K562 (cell line): ENCODE measurements at regions not wholly inside any gene's neighbourhood (a gene's known extent, or its start where the extent isn't known, plus 50 kb on each side); places are given as distances from the start of the nearest gene placed in this dataset.

Experiments
- ATAC-seq: fragments of 200-7000 bp; cut with Tn5 transposase; 3 replicates; pipeline ENCODE4 v1.9.1; 2020; ENCODE audit warnings: moderate library complexity
- BruUV-seq: library from RNA; stranded (reverse); fragments of 400-500 nt; replicated peaks from 2 replicates; lab custom pipeline; 2021; lab: Mats Ljungman, UMichigan
- CTCF ChIA-PET: fragments of 300-600 bp; formaldehyde crosslinking; extraction: SDS; loops from one replicate; lab custom pipeline; 2021; ENCODE audit warnings: low intra/inter-chr PET ratio; lab: Yijun Ruan, JAX
- POLR2A ChIA-PET: fragments of 300-600, 350-650 bp; sonication (Branson Sonifier 250); formaldehyde crosslinking; extraction: SDS; loops from one replicate; lab custom pipeline; 2021; ENCODE audit warnings: antibody characterized with exemption, inconsistent platforms; lab: Yijun Ruan, JAX
- DNase-seq, 4 experiments: peaks; one replicate each; pipeline versions ENCODE4 v3.0.0 to v3.0.0-alpha.2; 2011 to 2018; ENCODE audit warnings: low spot score in 3 of 4, mixed read lengths in 3 of 4; ENCODE audit errors: extremely low read depth in 1 of 4
- FAIRE-seq: peaks from 2 replicates; lab custom pipeline; 2011; peaks lifted over from hg19 to GRCh38; lab: Jason Lieb, UNC
- H2AFZ ChIP-seq: 2 replicates; pipeline ENCODE4 v1.6.0; 2011; ENCODE audit warnings: low read depth, low read length, control low read depth, inconsistent platforms
- H3K27ac ChIP-seq: fragments of 200-600 bp; 3 replicates; pipeline ENCODE4 v1.8.0; 2011; ENCODE audit warnings: low read depth, mild to moderate bottlenecking, control low read depth, inconsistent platforms, low read length, moderate library complexity, mixed read lengths; ENCODE audit errors: extremely low read depth
- H3K27me3 ChIP-seq, 2 experiments: fragments of 300-600 bp in 1 of 2; 2 replicates in 1 of 2; 3 replicates in 1 of 2; pipeline versions ENCODE4 v1.6.0 to v1.8.0; 2011; ENCODE audit warnings: inconsistent platforms in 2 of 2, low read length in 2 of 2, mild to moderate bottlenecking in 1 of 2, mixed read lengths in 1 of 2, moderate library complexity in 1 of 2; ENCODE audit not compliant: control insufficient read depth in 2 of 2, insufficient read depth in 2 of 2
- H3K36me3 ChIP-seq: fragments of 300-600 bp; 3 replicates; pipeline ENCODE4 v1.8.0; 2011; ENCODE audit warnings: mild to moderate bottlenecking, low read length, inconsistent platforms; ENCODE audit not compliant: control insufficient read depth, insufficient read depth
- H3K4me1 ChIP-seq, 2 experiments: fragments of 200-600 bp in 1 of 2; replicated peaks in 1 of 2; 2 replicates in 1 of 2; 3 replicates in 1 of 2; pipeline versions ENCODE4 v1.5.1 to v1.8.0; 2011; ENCODE audit warnings: inconsistent platforms in 2 of 2, low read length in 2 of 2, mild to moderate bottlenecking in 1 of 2, mixed read lengths in 1 of 2, moderate library complexity in 1 of 2; ENCODE audit not compliant: control insufficient read depth in 2 of 2, insufficient read depth in 2 of 2
- H3K4me2 ChIP-seq: 2 replicates; pipeline ENCODE4 v1.6.1; 2011; ENCODE audit warnings: low read length, control low read depth, inconsistent platforms, mixed read lengths; ENCODE audit not compliant: insufficient read depth
- H3K4me3 ChIP-seq: fragments of 200-600 bp; sonication (generic), shearing (Covaris generic); 2 replicates; pipeline ENCODE4 v1.5.1; 2016; ENCODE audit warnings: control low read depth, inconsistent platforms
- H3K79me2 ChIP-seq: fragments of 200-600 bp; 3 replicates; pipeline ENCODE4 v1.8.0; 2011; ENCODE audit warnings: low read length, inconsistent platforms; ENCODE audit not compliant: control insufficient read depth, insufficient read depth
- H3K9ac ChIP-seq, 2 experiments: 2 replicates each; pipeline versions ENCODE4 v1.6.0 to v1.6.1; 2011; ENCODE audit warnings: low read depth in 2 of 2, low read length in 2 of 2, control low read depth in 1 of 2, inconsistent platforms in 1 of 2, mild to moderate bottlenecking in 1 of 2, mixed read lengths in 1 of 2; ENCODE audit not compliant: insufficient read depth in 1 of 2
- H3K9me1 ChIP-seq: one replicate; pipeline ENCODE4 v1.6.0; 2011; ENCODE audit warnings: inconsistent platforms, mild to moderate bottlenecking, low read length, moderate library complexity; ENCODE audit not compliant: control insufficient read depth, insufficient read depth
- H3K9me3 ChIP-seq: replicated peaks from 2 replicates; pipeline ENCODE4 v1.5.1; 2011; ENCODE audit warnings: low read depth, low read length, inconsistent platforms; ENCODE audit not compliant: control insufficient read depth, insufficient read depth
- H4K20me1 ChIP-seq: replicated peaks from 2 replicates; pipeline ENCODE4 v1.6.1; 2011; ENCODE audit warnings: low read length, inconsistent platforms, mixed read lengths; ENCODE audit not compliant: control insufficient read depth, insufficient read depth
- BCLAF1 ChIP-seq, 2 experiments: fragments of 450-650 bp in 1 of 2; IDR thresholded peaks; 2 replicates each; pipeline ENCODE4 v1.6.1; 2011 to 2017; ENCODE audit warnings: low read depth in 2 of 2, antibody characterized with exemption in 1 of 2, borderline replicate concordance in 1 of 2, low read length in 1 of 2, mild to moderate bottlenecking in 1 of 2, mixed read lengths in 1 of 2; ENCODE audit not compliant: control insufficient read depth in 1 of 2
- HDAC2 ChIP-seq: fragments of 450-650 bp; IDR thresholded peaks from 2 replicates; pipeline ENCODE4 v1.6.1; 2016; ENCODE audit warnings: mild to moderate bottlenecking
- NCOA4 ChIP-seq: fragments of 450-650 bp; IDR thresholded peaks from 2 replicates; pipeline ENCODE4 v1.6.1; 2018; ENCODE audit warnings: mild to moderate bottlenecking; ENCODE audit not compliant: partially characterized antibody
- NFE2L1 ChIP-seq: fragments of 450-650 bp; IDR thresholded peaks from 2 replicates; pipeline ENCODE4 v1.6.1; 2016; ENCODE audit warnings: missing genetic modification characterization, low read depth, mild to moderate bottlenecking, missing compliant biosample characterization, moderate library complexity, borderline replicate concordance
- TAL1 ChIP-seq: fragments of 450-650 bp; IDR thresholded peaks from 2 replicates; pipeline ENCODE4 v1.6.1; 2016; ENCODE audit warnings: mild to moderate bottlenecking
- TCFL5 ChIP-seq: fragments of 250-450 bp; sonication (Bioruptor Pico); conservative IDR thresholded peaks from 2 replicates; pipeline ENCODE4 v1.6.1; 2021; ENCODE audit warnings: mild to moderate bottlenecking, moderate library complexity, matching md5 sums
- ZNF146 ChIP-seq: IDR thresholded peaks from one replicate; pipeline ENCODE4 v1.6.1; 2018; ENCODE audit warnings: missing compliant biosample characterization; ENCODE audit not compliant: unreplicated experiment
- ZNF75A ChIP-seq: fragments of 450-650 bp; formaldehyde crosslinking; IDR thresholded peaks from 2 replicates; pipeline ENCODE4 v1.4.0; 2020; ENCODE audit warnings: mild to moderate bottlenecking
- WGBS: fragments of 100-300 bp; shearing (Covaris generic); methylation state at CpG from one replicate; pipeline ENCODE4 v1.1.6; 2016; ENCODE audit warnings: low coverage, mixed read lengths; ENCODE audit not compliant: insufficient coverage; ENCODE audit errors: missing lambda C conversion rate; 5-methylcytosine and 5-hydroxymethylcytosine counted together
- in situ Hi-C: fragments of 300-500 bp; cut with MboI; formaldehyde crosslinking; loops from 4 replicates; pipeline ENCODE4 v1.15.0; 2018; ENCODE audit warnings: inconsistent platforms, mixed read lengths
- intact Hi-C: fragments of 100-400 bp; cut with micrococcal nuclease; formaldehyde crosslinking; loops from 2 replicates; pipeline ENCODE4 v1.14.2; 2022
- TF ChIP-seq, protein P1 (sequence below), 2 experiments: fragments of 450-650 bp; IDR thresholded peaks; 2 replicates each; pipeline ENCODE4 v1.6.1; 2016

GRCh38 chr5:74285675-74286280, 354.8 kb downstream of the ENC1 start:
- no peaks in the 10 kb centered on the region for H3K36me3 ChIP-seq
- TF ChIP-seq ZNF146 (CRISPR knock-in tag) (no peak), NCOA4 (no peak), BCLAF1 (IDR thresholded peaks at IDR 0.05; ENCODE audit: borderline replicate concordance in 1 of 2, control insufficient read depth in 1 of 2, low read depth in 2 of 2, low read length in 1 of 2) (no peak), HDAC2 (no peak), TAL1 (no peak), TCFL5 (no peak), NFE2L1 (no peak), ZNF75A (no peak)
- TF ChIP-seq, protein P1, sequence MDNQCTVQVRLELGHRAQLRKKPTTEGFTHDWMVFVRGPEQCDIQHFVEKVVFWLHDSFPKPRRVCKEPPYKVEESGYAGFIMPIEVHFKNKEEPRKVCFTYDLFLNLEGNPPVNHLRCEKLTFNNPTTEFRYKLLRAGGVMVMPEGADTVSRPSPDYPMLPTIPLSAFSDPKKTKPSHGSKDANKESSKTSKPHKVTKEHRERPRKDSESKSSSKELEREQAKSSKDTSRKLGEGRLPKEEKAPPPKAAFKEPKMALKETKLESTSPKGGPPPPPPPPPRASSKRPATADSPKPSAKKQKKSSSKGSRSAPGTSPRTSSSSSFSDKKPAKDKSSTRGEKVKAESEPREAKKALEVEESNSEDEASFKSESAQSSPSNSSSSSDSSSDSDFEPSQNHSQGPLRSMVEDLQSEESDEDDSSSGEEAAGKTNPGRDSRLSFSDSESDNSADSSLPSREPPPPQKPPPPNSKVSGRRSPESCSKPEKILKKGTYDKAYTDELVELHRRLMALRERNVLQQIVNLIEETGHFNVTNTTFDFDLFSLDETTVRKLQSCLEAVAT (IDR thresholded peaks at IDR 0.05) = no peak
- TF ChIP-seq, all 486 proteins: peak for 0
- ChIA-PET CTCF (no interaction called here), POLR2A (no interaction called here)
- no peak for ATAC-seq
- H3K4me1 ChIP-seq = no peaks in the 10 kb centered on the region
- H4K20me1 ChIP-seq = no peaks in the 10 kb centered on the region
- 0 out of 5 replicates have a peak, but pooled peaks cover 0 to 4% of the 10 kb centered on the region in 2 experiments for H3K27me3 ChIP-seq
- H2AFZ ChIP-seq = no peak overlapping the region
- no peak for FAIRE-seq
- no peak overlapping the region for H3K27ac ChIP-seq
- no peak for DNase-seq
- H3K4me3 ChIP-seq = no peak overlapping the region
- H3K79me2 ChIP-seq = no peaks in the 10 kb centered on the region
- intact Hi-C loops (no loop called here), in situ Hi-C loops (no loop called here)
- H3K4me2 ChIP-seq = no peak overlapping the region
- no TSS peak for BruUV-seq
- H3K9me1 ChIP-seq = no peaks in the 10 kb centered on the region
- WGBS = 0% methylated on average over 5 of the region's 5 CpGs
- no peaks in the 10 kb centered on the region for H3K9me3 ChIP-seq
- H3K9ac ChIP-seq = no peak overlapping the region
